Ammon's horn (tissue), 1 donor: ENCODE measurements at regions not wholly inside any gene's neighbourhood (a gene's known extent, or its start where the extent isn't known, plus 50 kb on each side); places are given as distances from the start of the nearest gene placed in this dataset.
"Not testable (repeated sequence)": the region's sequence is repeated elsewhere in the genome, so short reads cannot be mapped to it uniquely, and the experiment has no call there.

Source experiments
- DNase-seq: peaks from one replicate; pipeline ENCODE4 v3.0.0-alpha.2; 2016; ENCODE audit warnings: low spot score

DNA sequence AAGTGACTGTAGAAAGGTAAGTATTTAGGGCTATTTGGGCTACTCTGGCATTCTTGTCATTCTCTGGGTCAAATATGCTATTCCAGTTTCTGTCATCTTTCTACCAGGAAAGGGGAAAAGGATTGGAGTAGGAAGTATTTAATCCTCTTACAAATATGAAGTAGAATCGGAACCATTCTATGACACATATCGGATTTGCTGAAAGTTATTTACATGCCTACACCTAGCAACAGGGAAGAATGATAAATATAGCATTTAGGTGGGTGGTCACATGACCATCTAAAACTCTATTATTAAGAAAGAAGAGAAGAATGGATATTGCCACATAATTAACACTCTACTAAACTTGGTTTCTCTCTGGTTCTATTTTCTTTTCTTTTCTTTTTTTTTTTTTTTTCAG is 1353.1 kb downstream of the ZPLD1 start:
- DNase-seq: no peak

DNA sequence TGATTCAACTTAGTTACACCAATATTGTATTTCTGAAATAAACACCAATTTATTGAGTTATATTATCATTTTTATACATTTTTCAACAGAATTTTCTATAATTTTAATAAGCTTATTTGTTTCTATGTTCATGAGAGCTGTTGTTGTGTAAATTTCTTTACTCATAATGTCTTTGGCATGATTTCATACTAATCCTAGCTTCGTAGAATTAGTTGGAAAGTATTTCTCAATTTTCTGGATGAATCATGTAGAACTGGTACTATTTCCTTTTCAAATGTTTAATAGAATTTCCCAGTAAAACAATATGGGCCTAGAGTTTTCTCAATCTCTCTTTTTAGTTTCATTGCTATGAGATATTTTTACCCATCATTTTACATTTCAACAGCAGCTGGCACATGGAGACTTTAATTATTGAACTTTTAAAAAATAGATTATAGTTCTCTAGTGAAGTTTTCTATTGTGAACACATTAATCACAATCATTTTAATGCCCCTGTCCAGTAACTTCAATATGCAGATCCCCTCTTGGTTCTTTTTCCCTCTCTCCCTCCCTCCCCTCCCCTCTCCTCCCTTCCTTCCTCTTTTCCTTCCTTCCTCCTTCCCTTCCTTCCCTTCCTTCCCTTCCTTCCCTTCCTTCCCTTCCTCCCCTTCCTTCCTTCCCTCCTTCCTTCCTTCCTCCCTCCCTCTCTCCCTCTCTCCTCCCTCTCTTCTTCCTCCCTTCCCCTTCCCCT is 1357.1 kb downstream of the ZPLD1 start:
- DNase-seq: no peak

DNA sequence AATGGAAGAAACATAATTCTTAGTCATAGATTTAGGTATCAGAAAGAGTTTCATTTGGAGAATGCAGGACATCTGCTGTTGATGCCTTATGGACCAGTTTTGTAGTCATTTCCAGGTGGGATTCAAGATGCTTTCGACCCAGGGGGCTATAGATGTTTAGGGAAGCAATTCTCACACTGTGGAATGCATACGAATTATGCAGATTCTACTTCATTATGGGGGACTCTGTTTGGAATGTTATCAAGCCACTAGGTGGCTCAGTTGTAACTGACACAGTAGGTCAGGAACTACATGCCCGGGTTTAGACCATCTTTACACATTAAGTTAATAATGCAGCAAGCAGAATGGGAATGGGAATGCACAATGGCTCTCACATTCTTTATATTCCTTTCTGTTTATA is 1359.8 kb downstream of the ZPLD1 start:
- DNase-seq: no peak

DNA sequence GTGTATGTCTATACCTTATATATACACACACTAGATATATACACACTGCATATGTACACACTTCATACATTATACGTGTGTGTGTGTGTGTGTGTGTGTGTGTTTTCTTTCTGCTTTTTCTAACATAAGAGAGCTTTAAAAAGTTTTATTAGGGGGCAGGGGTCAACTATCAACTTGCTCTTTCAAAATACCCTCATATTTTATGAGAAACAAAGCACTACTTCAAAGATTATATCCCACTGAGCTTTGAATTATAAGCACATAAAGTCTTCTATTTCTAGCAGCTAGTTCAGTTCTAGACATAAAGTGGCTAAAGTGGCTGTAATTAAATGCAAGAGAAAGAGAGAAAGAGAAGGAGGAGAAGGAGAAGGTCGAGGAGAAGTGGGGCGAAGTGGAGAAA is 1361.3 kb downstream of the ZPLD1 start:
- no peak for DNase-seq

DNA sequence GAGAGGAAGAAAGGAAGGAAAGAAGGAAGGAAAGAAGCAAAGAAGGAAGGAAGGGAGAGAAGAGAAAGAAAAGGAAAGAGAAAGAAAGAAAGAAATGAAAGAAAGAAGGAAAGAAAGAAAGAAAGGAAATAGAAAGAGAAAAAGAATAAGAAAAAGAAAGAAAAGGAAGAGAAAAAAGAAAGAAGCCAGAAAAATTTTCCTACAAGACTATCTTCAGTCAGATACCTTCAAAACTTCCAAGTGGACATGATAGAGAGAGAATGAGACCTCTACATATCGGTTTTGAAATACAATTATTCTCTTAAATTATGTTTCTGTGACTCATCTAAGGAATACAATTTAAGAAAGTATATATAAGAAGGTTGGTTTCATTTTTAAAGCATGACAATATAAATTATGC is 1369.0 kb downstream of the ZPLD1 start:
- no peak for DNase-seq

DNA sequence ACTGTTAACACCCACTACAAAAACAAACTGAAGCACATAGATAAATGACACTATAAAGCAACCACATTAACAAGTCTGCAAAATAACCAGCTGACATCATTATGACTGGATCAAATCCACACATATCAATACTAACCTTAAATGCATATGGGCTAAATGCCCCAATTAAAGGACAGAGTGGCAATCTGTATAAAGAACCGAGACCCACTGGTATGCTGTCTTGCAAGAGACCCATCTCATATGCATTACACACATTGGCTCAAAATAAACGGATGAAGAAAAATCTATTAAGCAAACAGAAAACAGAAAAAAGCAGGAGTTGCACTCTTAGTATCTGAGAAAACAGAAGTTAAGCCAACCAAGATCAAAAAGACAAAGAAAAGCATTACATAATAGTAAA is 1375.4 kb downstream of the ZPLD1 start:
- DNase-seq: no peak

DNA sequence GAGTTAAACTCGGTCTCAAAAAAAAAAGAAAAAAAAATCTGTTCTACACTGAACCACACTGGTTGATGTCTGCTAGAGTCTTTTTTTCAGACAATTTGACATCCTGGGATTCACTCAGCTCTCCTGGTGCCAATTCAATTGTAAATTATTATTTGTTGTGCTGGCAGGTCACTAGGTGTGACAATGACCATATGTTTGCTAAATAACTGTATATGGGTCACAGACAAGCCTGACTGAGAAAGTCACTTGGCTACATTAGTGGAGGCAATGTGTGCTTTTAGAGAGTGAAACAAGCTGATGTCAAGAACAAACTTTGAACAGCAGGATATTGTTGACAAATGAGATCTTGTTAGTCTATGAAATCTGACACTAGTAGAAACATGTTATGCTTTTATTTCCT is 1379.1 kb downstream of the ZPLD1 start:
- DNase-seq: no peak

DNA sequence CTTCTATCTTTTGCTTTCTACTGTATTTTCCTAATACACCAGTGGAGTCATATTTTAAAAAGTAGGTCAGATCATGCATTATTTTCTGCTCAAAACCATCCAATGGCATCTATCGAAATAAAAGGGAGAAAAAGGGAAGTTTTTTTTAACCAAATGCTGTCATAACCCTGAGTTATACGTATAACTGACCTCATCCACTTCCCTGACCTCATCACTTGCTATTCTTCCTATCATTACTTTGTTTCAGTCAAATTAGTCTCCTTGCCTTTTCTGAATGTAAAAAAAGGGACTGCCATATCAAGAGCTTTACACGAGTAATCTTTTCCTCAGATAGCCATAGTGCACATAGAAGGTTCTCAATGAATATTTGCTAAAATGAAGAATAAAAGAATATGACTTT is 1383.6 kb downstream of the ZPLD1 start:
- DNase-seq: no peak

DNA sequence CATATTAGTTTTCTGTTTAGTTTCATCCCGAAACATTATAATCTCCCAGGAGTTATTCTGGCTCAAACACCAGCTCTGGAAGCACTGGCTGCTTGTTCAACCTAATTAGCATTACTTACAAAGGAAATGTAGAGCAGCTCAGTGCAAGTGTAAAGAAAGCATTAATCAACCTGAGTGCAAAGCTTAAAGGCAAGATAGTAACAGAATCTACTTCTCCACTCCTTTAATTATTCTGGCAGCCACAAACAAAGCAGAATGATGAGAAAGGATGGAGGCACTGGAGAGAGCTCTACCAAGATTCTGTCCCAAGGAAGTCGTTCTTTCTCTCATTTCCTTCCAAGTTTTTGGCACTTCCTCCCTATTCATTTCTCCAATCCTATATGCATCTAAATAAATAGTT is 1384.0 kb downstream of the ZPLD1 start:
- no peak for DNase-seq

DNA sequence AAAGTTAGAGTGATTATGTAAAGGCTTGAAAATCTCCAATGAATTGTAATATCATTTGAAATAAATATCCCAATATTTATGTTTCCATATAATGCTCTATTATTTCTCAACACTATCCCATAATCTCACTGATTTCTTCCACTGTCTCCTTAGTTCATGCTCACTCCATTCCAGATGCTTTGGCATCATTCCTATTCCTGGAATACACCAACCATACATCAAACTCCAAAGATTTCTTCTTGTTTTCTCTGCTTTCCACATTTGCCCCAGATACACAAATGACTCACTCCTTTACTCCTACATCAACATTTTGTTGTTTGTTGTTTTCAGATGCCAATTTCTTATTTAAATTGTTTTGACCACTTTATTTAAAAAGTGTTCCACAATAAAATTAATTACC is 1390.8 kb downstream of the ZPLD1 start:
- no peak for DNase-seq

DNA sequence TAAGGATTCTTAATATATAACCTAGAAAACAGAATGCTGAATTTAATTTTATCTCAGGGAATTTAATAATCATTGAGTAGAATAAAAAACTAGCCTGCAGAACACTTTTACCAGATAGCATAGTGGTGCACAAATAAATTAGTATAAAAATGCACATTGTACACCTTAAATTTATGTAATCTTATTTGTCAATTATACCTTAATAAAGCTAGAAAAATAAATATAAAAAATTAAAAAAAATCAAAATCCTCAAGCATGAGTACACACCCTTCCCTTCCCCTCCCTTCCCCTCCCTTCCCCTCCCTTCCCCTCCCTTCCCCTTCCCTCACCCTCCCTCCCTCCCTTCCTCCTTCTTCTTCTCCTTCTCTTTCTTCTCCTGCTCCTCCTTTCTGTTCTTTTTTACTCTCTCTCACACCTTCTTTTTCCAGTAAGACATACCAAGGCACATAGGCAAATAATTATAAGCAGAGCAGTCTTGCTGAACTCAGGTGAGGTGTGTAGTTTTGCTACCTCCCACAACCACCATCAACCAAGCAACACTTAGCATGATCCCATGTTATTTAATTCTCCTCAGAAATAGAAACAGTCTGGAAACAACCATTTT is 1395.0 kb downstream of the ZPLD1 start:
- DNase-seq: no peak

DNA sequence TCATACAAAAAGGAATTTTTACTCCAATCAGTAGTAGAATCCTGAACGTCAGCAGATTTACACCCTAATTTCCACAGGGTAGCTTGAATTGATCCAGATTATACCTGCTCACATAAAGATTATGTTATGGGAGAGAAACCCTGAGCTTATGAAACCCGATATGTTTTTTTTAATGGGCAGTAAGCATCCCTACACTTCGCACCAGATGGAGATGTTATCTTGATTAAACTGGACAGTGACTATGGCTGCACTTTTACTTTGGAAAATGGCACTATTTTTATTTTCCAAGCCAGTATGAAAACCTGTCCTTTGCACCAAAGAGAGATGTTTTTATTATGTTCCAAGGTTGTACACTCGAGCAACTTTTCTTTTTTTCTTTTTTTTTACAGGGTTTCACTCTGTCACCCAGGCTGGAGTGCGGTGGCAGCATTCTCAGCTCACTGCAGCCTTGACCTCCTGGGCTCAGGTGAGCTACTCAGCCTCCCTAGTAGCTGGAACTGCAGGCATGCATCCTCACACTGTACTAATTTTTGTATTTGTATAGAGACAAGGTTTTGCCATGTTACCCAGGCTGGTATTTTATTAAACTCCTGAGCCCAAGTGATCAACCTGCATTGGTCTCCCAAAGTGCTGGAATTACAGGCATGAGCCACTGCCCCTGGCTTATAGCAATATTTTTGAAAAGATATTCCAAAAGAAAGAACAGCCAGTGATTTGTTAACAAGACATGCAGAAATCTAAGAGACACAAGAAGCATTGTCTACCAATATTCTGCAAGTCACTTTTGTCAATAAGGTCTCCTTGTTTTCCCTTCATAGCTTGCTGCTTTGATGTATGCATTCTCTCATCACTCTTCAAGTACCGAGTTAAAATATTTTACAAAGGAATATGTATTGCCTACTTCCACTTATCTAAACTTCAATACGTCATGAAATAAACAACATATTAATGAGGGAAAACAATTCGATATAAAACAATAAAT is 1412.6 kb downstream of the ZPLD1 start:
- no peak for DNase-seq

DNA sequence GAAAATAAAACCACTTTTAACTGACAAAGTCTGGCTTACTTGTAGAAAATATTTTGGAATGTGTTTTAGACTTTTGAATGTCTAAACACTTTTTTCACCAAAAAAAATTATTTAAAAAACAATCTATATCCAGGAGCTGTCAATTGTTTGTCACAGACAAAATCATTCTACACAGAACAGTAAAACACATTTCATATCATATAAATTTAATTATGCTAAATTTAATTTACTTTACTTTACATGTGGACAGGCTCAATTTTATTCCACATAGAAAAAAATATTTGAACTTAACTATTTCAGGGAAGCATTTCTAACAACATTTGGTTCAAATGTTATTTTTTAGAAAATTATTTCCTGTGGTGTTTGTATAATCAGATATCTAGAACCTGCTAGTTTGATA is 1417.0 kb downstream of the ZPLD1 start:
- DNase-seq: no peak

DNA sequence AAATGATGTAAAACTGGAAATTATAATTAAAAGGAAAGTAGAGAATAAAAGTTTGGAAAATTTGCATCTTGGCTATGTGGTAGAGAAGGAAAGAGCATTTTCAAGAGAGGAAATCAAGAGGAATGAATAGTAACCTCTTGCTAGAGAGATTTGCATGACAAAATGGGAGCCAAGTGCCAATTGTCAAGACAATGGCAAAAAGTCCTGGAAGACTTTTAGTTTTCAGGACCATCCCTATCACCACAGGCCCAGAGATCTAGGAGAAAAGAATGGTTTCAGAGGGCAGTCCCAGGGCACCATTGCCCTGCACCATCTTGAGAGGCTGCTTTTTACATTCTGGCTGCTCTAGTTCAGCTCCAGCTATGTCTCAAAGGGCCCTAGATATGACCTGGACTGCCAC is 1427.6 kb downstream of the ZPLD1 start:
- no peak for DNase-seq

DNA sequence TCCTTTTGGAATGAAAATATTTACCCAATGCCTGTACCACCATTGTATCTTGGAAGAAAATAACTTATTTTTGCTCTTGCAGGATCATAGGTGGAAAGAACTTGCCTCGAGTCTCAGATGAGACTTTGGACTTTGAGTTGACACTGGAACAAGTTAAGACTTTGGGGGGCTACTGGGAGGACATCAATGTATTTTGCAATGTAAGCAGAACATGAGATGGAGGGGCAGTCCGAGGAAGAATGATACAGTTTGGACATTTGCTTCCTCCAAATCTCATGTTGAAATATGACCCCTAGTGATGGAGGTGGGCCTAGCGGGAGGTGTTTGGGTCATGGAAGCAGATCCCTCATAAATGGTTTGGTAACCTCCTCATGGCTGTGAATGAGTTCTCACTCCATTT is 1428.6 kb downstream of the ZPLD1 start:
- DNase-seq: no peak

DNA sequence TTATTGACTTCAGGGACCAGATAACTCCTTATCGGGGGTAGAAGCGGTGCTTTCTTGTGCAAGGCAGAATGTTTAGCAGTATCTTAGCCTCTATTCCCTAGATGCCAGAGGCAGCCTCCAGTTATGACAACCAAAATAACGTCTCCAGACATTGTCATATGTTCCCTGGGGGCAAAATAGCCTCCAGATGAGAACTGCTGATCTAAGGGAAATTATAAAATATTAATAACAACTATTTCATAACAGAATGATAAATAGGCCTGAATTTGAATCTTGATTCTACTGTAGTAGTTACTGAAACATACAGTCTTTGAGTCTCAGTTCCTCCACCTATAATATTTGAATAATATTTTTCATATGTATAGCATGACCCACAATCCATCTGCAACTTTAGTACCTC is 1431.3 kb downstream of the ZPLD1 start:
- no peak for DNase-seq

DNA sequence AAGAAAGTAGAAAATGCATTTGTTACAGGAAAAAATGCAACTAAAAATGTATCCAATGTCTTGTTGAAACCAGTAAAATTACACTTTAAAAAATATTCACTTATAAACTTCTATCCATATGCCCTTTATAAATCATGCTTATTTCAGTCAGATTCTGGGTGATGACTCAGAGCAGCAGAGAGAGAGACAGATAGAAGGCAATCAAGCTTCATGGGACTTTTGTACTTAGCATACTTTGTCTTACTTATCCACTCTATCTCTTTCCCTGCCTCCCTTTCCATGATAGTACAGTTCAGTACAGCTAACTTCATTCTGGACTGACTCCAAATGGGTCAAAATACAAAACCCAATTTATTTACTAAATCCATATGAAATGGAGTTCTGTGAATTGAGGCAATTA is 1438.2 kb downstream of the ZPLD1 start:
- no peak for DNase-seq

DNA sequence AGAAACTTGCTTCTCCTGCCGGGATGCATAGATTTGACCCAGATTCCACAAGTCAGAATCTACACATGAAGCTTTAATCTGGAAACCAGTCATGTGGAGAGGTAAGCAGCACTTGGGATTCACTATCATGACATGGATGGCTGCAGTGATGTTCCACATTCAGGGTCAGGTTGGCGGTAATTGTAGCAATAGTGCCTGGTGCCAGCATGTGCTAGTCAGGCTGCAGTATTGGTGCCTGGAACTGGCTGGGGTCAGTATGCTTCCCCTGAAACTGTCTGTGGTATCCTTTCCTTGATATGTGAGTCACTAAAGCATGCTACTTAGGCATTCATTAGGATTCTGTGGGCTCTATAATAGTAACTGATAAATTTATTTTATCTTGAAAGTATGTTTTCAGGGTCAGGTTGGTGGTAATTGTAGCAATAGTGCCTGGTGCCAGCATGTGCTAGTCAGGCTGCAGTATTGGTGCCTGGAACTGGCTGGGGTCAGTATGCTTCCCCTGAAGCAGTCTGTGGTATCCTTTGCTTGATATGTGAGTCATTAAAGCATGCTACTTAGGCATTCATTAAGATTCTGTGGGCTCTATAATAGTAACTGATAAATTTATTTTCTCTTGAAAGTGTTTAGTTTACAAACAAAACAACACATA is 1439.2 kb downstream of the ZPLD1 start:
- no peak for DNase-seq

DNA sequence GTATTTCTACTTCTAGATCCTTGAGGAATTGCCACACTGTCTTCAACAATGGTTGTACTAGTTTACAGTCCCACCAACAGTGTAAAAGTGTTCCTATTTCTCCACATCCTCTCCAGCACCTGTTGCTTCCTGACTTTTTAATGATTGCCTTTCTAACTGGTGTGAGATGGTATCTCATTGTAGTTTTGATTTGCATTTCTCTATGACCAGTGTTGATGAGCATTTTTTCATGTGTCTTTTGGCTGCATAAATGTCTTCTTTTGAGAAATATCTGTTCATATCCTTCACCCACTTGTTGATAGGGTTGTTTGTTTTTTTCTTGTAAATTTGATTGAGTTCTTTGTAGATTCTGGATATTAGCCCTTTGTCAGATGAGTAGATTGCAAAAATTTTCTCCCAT is 1447.0 kb downstream of the ZPLD1 start:
- DNase-seq: not testable (repeated sequence)

DNA sequence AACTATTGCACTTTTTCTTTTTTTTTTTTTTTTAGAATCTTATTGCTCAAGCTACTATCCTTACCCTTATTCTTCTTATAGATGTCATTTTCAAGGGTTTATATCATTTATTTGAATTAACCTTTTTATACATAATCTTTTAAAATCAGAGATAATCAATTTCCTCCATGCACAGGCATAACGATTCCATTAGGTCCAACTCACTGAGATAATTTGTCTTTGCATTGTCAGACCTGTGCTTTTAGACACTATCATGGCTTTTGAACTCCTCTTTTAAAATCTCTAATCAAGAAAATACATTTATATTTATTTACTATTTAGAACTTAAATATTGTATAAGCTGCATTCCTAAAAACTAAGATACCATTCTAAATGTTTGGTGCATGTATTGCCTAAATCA is 1454.9 kb downstream of the ZPLD1 start:
- no peak for DNase-seq

DNA sequence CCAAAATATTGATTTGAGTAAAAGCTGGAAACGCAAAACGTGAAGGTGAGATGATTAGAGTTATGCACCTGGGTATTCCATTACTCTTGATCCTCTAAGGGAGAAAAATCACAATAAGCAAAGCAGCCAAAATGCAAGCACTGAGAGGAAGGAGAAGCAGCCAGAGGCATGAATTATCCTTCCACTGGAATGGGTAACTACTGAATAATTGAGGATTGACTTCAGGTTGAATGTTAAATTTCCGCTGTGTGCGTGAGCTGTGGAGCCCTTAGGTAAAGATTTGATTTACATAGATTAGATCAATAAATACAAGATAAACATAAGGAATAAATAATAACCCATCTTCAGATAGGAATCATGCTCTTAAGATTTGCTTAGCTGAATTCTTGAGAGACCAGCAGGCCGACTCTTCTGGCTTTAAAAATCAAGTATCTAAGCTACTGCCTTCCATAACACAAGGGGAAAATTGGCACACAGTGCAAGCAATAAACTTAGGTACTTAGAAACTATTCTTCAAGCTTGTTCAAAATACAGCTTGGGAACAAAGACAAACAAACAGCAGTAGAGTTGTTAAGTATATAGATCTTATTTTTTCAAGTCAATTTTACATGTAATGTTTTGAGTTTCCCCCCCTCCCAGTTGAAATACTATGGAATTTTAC is 1459.5 kb downstream of the ZPLD1 start:
- no peak for DNase-seq

DNA sequence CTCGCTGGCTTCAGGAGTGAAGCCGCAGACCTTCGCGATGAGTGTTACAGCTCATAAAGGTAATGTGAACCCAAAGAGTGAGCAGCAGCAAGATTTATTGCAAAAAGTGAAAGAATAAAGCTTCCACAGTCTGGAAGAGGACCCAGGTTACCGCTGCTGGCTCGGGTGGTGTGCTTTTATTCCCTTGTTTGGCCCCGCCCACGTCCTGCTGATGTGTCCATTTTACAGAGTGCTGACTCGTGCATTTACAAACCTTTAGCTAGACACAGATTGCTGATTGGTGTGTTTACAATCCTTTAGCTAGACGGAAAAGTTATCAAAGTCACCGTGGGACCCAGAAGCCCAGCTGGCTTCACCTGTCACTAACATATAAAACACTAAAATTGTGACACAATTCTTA is 1464.5 kb downstream of the ZPLD1 start:
- no peak for DNase-seq
